ENCODE measurements at regions not wholly inside any gene's neighbourhood (a gene's known extent, or its start where the extent isn't known, plus 50 kb on each side); places are given as distances from the start of the nearest gene placed in this dataset.

GRCh38 chr5:5652181-5652580, 229.7 kb downstream of the ICE1 start (continued):
- TF ChIP-seq ATF2 (CRISPR knock-in tag; IDR thresholded peaks at IDR 0.05; ENCODE audit: borderline replicate concordance, low read depth): no peak
- no peak for TF ChIP-seq ATF6 (CRISPR knock-in tag; IDR thresholded peaks at IDR 0.05)
- TF ChIP-seq IRF1 (CRISPR knock-in tag; IDR thresholded peaks at IDR 0.05): no peak
- no peak for TF ChIP-seq ZNF281 (CRISPR knock-in tag; IDR thresholded peaks at IDR 0.05)
- TF ChIP-seq SP1 (CRISPR knock-in tag; conservative IDR thresholded peaks at IDR 0.05): no peak
- TF ChIP-seq TEAD4 (CRISPR knock-in tag; IDR thresholded peaks at IDR 0.05): no peak
- TF ChIP-seq CBFB (CRISPR knock-in tag; IDR thresholded peaks at IDR 0.05; ENCODE audit: low read depth): no peak

- Mint-ChIP-seq H3K36me3 (no peaks in the 10 kb centered on the region), H3K27ac (no peak overlapping the region), H3K9me3 (no peaks in the 10 kb centered on the region; the same call in 1 of the 2 replicates), H3K4me3 (no peak overlapping the region), H3K4me1 (peaks cover 7% of the 10 kb centered on the region), H3K27me3 (ENCODE audit: low read depth) (no peaks in the 10 kb centered on the region; the same call in 1 of the 2 replicates)
- ChIA-PET POLR2A (no interaction called here), CTCF (no interaction called here)
- ATAC-seq (no peak), DNase-seq (ENCODE audit: low spot score) (no peak)
- TF ChIP-seq GTF2I (CRISPR knock-in tag; conservative IDR thresholded peaks at IDR 0.05) (no peak), MXD4 (CRISPR knock-in tag; IDR thresholded peaks at IDR 0.05; ENCODE audit: borderline replicate concordance) (no peak), MYBL2 (CRISPR knock-in tag; IDR thresholded peaks at IDR 0.05) (no peak), SP1 (CRISPR knock-in tag; conservative IDR thresholded peaks at IDR 0.05) (no peak), ESRRA (CRISPR knock-in tag; IDR thresholded peaks at IDR 0.05; ENCODE audit: borderline replicate concordance) (no peak), ZNF317 (CRISPR knock-in tag; IDR thresholded peaks at IDR 0.05; ENCODE audit: borderline replicate concordance, low read depth) (no peak), PRRX2 (CRISPR knock-in tag; IDR thresholded peaks at IDR 0.05) (no peak), IRF2 (CRISPR knock-in tag; IDR thresholded peaks at IDR 0.05; ENCODE audit: borderline replicate concordance, low read depth) (no peak), ATF1 (CRISPR knock-in tag; IDR thresholded peaks at IDR 0.05) (no peak), NR3C1 (CRISPR knock-in tag; conservative IDR thresholded peaks at IDR 0.05; ENCODE audit: low read depth) (no peak), USF2 (CRISPR knock-in tag; IDR thresholded peaks at IDR 0.05) (no peak), ZNF425 (CRISPR knock-in tag; conservative IDR thresholded peaks at IDR 0.05) (no peak), ATF3 (CRISPR knock-in tag; conservative IDR thresholded peaks at IDR 0.05) (no peak), FOXK1 (CRISPR knock-in tag; IDR thresholded peaks at IDR 0.05) (no peak), GABPB1 (CRISPR knock-in tag; IDR thresholded peaks at IDR 0.05) (no peak), ZNF512 (CRISPR knock-in tag; IDR thresholded peaks at IDR 0.05; ENCODE audit: borderline replicate concordance) (no peak), CREM (CRISPR knock-in tag; IDR thresholded peaks at IDR 0.05) (no peak), TP53 (CRISPR knock-in tag; IDR thresholded peaks at IDR 0.05) (no peak)
Observed at GRCh38 chr5:5650949-5651348, 228.5 kb downstream of the ICE1 start.
